CD4-positive, alpha-beta T cell treated with Interleukin-2 at 100 ng/mL for 4 hours (primary cell): ENCODE measurements at regions not wholly inside any gene's neighbourhood (a gene's known extent, or its start where the extent isn't known, plus 50 kb on each side); places are given as distances from the start of the nearest gene placed in this dataset.
"Not testable (repeated sequence)": the region's sequence is repeated elsewhere in the genome, so short reads cannot be mapped to it uniquely, and the experiment has no call there.

Source experiments
- DNase-seq: peaks from one replicate; pipeline ENCODE4 v3.0.0-alpha.2; 2020; ENCODE audit warnings: low spot score

GRCh38 chr5:108587821-108588220 is 159.9 kb upstream of the FER start:
- no peak for DNase-seq

DNA sequence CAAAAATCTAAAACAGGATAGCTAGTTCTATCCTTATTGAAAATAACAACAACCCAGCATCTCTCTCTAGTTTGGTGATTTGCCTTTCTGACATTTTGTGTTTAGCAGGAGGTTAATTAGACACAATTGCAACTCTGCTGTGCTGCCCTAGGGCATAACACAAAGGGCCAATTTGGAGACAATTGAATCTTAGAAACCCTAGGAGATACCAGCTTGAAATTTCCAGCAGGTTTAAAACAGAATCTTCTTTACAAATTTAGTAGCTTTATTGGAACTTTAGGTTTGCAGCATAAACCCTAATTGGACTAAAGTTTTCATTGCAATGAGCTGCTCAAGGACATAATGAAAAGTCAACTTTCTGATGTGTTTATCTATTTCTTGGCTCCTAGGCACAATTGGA is 166.7 kb upstream of the FER start:
- DNase-seq: no peak

- no peak for DNase-seq
These were observed 168.5 kb upstream of the FER start for GRCh38 chr5:108579236-108579635.

DNA sequence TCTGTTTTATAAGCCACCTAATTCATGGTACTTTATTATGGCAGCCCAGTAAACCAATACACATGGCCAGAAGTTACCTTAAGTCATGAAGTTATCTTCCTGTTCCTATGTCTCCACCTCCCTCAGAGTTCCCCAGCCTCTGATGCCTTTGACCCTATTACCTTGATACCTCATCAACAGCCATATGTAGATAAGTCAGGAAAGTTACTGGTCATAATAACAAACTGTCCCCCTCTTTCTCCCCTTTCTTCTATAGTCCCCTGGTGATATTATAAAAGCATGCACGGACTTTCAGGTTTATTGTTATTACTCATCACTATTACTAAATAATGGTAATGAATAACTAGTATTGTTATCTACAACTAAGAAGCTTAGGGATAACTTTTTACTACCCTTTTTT is 168.9 kb upstream of the FER start:
- no peak for DNase-seq

GRCh38 chr5:108567429-108567828 is 180.3 kb upstream of the FER start:
- DNase-seq: no peak

GRCh38 chr5:108564441-108564840 is 182.5 kb upstream of the FBXL17 start:
- no peak for DNase-seq

DNA sequence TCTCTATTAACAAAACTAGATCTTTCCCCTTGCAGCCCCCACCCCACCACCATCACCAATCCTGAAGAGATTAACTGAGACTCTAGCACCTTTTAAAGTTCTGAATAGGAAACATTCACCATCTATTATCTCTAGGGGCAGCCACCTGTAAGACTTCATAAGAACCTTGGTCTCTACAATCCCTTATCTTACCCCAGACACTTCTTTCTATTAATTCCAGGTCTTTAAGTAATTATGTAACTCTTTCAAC is 180.2 kb upstream of the FBXL17 start:
- no peak for DNase-seq

DNA sequence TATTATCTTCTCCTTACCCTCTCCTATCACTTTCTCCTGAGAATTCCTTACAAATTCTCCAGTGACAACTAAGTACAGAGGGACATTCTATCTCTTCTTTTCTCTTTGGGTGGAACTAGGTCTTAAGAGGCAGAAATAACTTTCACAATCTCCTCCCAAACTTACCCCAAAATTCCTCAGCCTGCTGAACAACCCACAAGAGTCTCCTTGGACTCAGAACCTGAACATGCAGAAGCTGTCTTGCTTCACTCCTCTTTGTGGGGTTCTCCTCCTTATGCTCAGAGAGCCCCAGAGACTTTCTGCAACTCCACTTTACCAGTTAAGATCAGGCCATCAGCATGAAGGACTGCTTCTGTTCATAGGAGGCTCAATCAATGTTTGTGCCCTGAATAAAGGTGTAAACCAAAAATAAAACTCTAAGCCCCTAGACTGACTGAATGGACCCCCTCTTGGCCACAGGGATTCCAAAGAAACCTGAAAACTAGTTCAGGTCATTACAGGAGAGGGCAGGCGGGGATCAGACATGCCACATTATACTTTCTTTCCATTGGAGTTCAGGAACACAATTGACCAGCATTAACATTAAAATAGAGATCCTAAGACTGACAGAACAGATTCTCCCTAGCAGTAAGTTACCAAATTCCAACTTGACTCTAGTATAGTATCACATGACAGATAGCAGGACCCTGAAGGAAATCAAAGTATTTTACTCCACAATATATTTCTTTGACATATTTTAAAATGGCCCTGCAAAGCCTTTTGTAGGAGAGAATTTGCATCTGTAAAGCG is 179.7 kb upstream of the FBXL17 start:
- no peak for DNase-seq

- no peak for DNase-seq
These were observed 178.7 kb upstream of the FBXL17 start for GRCh38 chr5:108560581-108560980.

- no peak for DNase-seq
These were observed 178.3 kb upstream of the FBXL17 start for GRCh38 chr5:108560166-108560565.

- not testable (repeated sequence) for DNase-seq
These were observed 176.9 kb upstream of the FBXL17 start for GRCh38 chr5:108558840-108559239.

DNA sequence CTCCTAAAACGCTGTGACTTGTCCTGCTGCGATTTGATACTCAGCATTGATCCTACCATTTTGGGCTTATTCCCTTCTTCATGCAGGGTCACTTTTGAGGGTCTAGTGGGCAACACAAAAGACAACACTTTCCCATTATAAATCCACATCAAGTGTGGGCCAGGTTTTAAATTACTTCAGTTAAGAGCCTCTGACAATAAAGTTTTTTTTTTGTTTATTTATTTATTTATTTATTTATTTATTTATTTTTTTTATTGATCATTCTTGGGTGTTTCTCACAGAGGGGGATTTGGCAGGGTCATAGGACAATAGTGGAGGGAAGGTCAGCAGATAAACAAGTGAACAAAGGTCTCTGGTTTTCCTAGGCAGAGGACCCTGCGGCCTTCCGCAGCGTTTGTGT is 176.2 kb upstream of the FBXL17 start:
- DNase-seq: not testable (repeated sequence)

GRCh38 chr5:108557686-108558085 is 175.8 kb upstream of the FBXL17 start:
- DNase-seq: no peak

- no peak for DNase-seq
These were observed 174.7 kb upstream of the FBXL17 start for GRCh38 chr5:108556441-108557145.

- no peak for DNase-seq
These were observed 167.0 kb upstream of the FBXL17 start for GRCh38 chr5:108548684-108549596.

GRCh38 chr5:108546939-108547338 is 165.0 kb upstream of the FBXL17 start:
- no peak for DNase-seq

- DNase-seq: no peak
These were observed 163.4 kb upstream of the FBXL17 start for GRCh38 chr5:108545301-108545700.

GRCh38 chr5:108543486-108543885 is 161.6 kb upstream of the FBXL17 start:
- DNase-seq: no peak

DNA sequence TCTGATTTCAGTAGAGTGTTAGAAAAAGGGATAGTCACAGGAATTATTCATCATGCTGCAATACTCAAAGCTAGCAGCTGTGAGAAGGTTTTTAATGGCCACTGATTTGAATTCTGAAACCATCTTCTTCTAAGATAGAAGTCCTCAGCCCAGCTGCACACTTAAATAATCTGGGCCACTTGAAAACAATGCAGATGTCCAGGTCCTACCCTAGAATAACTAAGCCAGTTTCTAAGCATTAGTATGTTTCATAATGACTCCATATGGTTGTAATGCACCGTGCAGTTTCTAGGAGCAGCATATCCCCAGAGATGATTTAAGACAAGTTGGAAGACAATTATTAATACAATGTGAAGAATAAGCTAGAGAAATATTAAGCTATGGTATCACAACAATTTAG is 159.9 kb upstream of the FBXL17 start:
- no peak for DNase-seq

DNA sequence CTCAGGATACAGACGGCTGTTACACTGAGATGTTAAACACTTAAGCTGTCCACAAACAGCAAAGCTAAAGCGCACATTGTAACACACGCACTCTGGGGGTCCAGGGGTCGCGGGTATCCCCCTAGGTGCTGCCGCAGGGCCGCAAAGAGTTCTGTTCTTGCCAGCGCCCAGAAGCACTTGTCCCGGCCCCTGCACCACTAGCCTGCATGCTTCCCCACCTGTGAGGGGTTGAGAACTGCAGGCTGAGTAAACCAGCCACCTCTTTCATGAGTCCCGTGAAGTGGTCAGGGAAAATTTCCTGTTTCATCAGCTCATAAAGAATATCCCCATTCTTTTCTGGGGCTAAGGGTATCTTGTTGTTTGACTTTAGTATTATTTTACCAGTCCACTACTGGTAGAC is 154.4 kb upstream of the FBXL17 start:
- no peak for DNase-seq

DNA sequence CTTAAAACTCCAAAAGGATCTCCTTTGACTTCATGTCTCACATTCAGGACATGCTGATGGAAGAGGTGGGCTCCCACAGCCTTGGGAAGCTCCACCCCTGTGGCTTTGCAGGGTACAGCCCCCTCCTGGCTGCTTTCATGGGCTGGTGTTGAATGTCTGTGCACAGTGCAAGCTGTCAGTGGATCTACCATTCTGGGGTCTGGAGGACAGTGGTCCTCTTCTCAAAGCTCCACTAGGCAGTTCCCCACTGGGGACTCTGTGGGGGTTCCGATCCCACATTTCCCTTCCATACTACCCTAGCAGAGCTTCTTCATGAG is 150.2 kb upstream of the FBXL17 start:
- not testable (repeated sequence) for DNase-seq

GRCh38 chr5:108531367-108532128 is 149.7 kb upstream of the FBXL17 start:
- DNase-seq: no peak
